Activated naive CD4-positive, alpha-beta T cell treated with anti-CD3 and anti-CD28 coated beads for 36 hours (primary cell): ENCODE measurements at regions not wholly inside any gene's neighbourhood (a gene's known extent, or its start where the extent isn't known, plus 50 kb on each side); places are given as distances from the start of the nearest gene placed in this dataset.

Experiments
- CTCF ChIA-PET: fragments of 350-600 bp; sonication (Branson Sonifier 250); formaldehyde crosslinking; loops from one replicate; lab custom pipeline; 2021; ENCODE audit warnings: antibody characterized with exemption; lab: Charles Lee
- DNase-seq: peaks from one replicate; pipeline ENCODE4 v3.0.0-alpha.2; 2020
- H3K27ac Mint-ChIP-seq: one replicate; pipeline ENCODE4 v1.8.0; 2021; ENCODE audit warnings: mild to moderate bottlenecking, mixed read lengths
- H3K27me3 Mint-ChIP-seq: one replicate; pipeline ENCODE4 v1.8.0; 2021; ENCODE audit warnings: low read depth, mixed read lengths
- H3K36me3 Mint-ChIP-seq: one replicate; pipeline ENCODE4 v1.8.0; 2021; ENCODE audit warnings: low read depth, mixed read lengths
- H3K4me1 Mint-ChIP-seq: one replicate; pipeline ENCODE4 v1.8.0; 2021; ENCODE audit warnings: low read depth, mixed read lengths
- H3K4me3 Mint-ChIP-seq: one replicate; pipeline ENCODE4 v1.8.0; 2021; ENCODE audit warnings: mild to moderate bottlenecking, moderate library complexity, mixed read lengths
- H3K9me3 Mint-ChIP-seq: one replicate; pipeline ENCODE4 v1.8.0; 2021; ENCODE audit warnings: mixed read lengths
- intact Hi-C: fragments of 100-400 bp; cut with micrococcal nuclease; formaldehyde crosslinking; loops from one replicate; pipeline ENCODE4 v1.15.1; 2023

GRCh38 chr10:131748831-131749766, 151.7 kb upstream of the PPP2R2D start:
- Mint-ChIP-seq H3K27me3 (peaks cover 14% of the 10 kb centered on the region), H3K27ac (no peak overlapping the region), H3K4me1 (peaks cover under 1% of the 10 kb centered on the region)

DNA sequence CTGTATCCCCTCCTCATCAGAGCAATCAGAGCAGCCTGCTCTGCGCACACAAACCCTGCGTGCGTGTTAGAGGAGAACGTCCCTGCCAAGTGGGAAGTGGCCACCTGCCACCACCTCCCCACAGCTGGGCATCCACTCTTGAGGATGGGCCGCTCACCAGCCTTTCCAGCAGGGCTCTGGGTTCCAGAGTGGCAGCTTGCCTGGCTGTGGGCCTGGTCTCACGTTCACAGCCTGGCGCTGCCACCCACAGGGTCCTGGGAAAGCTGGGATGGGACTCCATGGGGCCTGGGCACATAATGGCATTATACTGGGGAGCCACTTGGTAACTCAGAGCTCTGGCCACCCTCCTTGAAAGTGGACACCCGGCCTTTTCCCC, 151.1 kb upstream of the PPP2R2D start:
- intact Hi-C loops = no loop called here
- Mint-ChIP-seq H3K36me3 (no peaks in the 10 kb centered on the region), H3K27me3 (peaks cover 12% of the 10 kb centered on the region), H3K9me3 (no peaks in the 10 kb centered on the region), H3K4me3 (no peak overlapping the region), H3K4me1 (no peaks in the 10 kb centered on the region), H3K27ac (no peak overlapping the region)
- DNase-seq = no peak
- CTCF ChIA-PET = no interaction called here

More at GRCh38 chr10:131748831-131749766, 151.7 kb upstream of the PPP2R2D start:
- no peak overlapping the region for H3K4me3 Mint-ChIP-seq
- intact Hi-C loops = no loop called here
- CTCF ChIA-PET = no interaction called here
- no peak for DNase-seq
- H3K36me3 Mint-ChIP-seq = no peaks in the 10 kb centered on the region
- no peaks in the 10 kb centered on the region for H3K9me3 Mint-ChIP-seq

GRCh38 chr10:131750171-131750895, 150.5 kb upstream of the PPP2R2D start:
- no peak overlapping the region for H3K27ac Mint-ChIP-seq
- CTCF ChIA-PET = no interaction called here
- no peaks in the 10 kb centered on the region for H3K36me3 Mint-ChIP-seq
- no peaks in the 10 kb centered on the region for H3K9me3 Mint-ChIP-seq
- intact Hi-C loops = no loop called here
- peaks cover 6% of the 10 kb centered on the region for H3K27me3 Mint-ChIP-seq
- DNase-seq = no peak
- no peaks in the 10 kb centered on the region for H3K4me1 Mint-ChIP-seq
- no peak overlapping the region for H3K4me3 Mint-ChIP-seq

DNA sequence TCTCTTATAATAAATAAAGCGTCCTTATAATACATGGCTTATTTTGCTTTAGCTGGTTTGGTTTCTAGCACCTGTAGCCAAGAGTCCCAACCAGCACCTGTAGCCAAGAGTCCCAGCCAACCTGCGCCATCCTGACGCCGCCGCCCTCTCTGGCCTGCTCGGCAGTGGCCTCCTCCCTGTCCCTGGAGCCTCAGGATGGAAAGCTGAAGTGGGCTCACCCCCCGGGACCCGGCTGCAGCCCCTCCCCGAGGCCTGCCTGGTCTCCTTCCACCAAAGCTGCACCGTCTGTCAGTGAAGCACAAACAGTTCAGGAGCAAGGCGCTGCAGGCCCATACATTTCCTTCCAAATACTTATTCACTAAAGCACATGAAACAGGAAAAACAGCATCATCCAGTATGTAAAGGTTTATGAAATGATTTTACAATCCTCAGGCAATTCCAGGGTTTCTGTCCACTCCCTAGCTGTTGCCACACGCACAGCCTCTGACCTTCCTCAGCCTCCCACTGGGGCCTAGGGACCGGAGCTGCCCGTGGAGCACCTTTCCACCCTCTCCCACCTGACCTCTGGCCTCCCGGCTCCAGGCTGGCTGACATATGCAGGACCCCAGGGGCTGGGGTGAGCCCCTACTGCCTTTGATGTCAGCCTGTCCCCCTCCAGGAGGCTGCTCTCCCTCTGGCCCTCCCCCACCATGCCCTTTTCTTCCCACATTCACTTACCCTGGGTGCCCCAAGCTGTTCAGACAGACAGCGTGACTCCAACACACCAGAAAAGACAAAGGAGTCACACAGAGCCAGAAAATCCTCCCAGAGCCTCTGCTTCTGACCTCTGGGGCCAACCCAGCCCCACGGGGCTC, 149.6 kb upstream of the PPP2R2D start:
- DNase-seq = no peak
- CTCF ChIA-PET = no interaction called here
- peaks cover 4% of the 10 kb centered on the region for H3K27me3 Mint-ChIP-seq
- H3K9me3 Mint-ChIP-seq = no peaks in the 10 kb centered on the region
- H3K36me3 Mint-ChIP-seq = no peaks in the 10 kb centered on the region
- no peaks in the 10 kb centered on the region for H3K4me1 Mint-ChIP-seq
- H3K27ac Mint-ChIP-seq = no peak overlapping the region
- intact Hi-C loops = no loop called here
- no peak overlapping the region for H3K4me3 Mint-ChIP-seq

GRCh38 chr10:131751827-131752775, 148.7 kb upstream of the PPP2R2D start:
- no peaks in the 10 kb centered on the region for H3K36me3 Mint-ChIP-seq
- intact Hi-C loops = no loop called here
- no peaks in the 10 kb centered on the region for H3K4me1 Mint-ChIP-seq
- DNase-seq = no peak
- peaks cover 4% of the 10 kb centered on the region for H3K27me3 Mint-ChIP-seq
- H3K9me3 Mint-ChIP-seq = no peaks in the 10 kb centered on the region
- no peak overlapping the region for H3K27ac Mint-ChIP-seq
- H3K4me3 Mint-ChIP-seq = no peak overlapping the region
- CTCF ChIA-PET = no interaction called here

DNA sequence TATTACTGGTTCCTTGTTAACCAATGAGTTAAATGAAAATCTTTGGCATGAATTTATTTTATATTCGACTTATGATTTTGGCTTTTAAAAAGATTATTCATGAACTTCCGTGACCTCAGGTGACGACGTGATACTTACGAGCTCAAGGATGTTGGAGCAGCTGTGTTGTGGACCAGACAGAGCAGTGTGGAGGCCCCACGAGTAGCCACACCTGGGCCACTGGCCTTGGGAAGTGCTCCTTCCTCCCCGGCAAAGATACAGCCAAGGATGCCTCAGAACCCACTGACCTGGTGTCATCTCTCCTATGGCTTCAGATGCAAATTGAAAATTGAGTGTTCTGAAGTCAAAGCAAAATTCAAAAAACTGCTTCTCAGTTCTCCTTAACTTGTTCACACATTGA, 147.5 kb upstream of the PPP2R2D start:
- Mint-ChIP-seq H3K4me3 (no peak overlapping the region), H3K4me1 (no peaks in the 10 kb centered on the region)
- CTCF ChIA-PET = no interaction called here

GRCh38 chr10:131755200-131755599, 145.6 kb upstream of the PPP2R2D start:
- no peak for DNase-seq
- intact Hi-C loops = no loop called here
- Mint-ChIP-seq H3K4me3 (no peak overlapping the region), H3K27me3 (no peaks in the 10 kb centered on the region), H3K4me1 (no peaks in the 10 kb centered on the region), H3K36me3 (no peaks in the 10 kb centered on the region), H3K9me3 (no peaks in the 10 kb centered on the region), H3K27ac (no peak overlapping the region)
- CTCF ChIA-PET = no interaction called here

More for the DNA sequence above, 147.5 kb upstream of the PPP2R2D start:
- peaks cover 4% of the 10 kb centered on the region for H3K27me3 Mint-ChIP-seq
- H3K9me3 Mint-ChIP-seq = no peaks in the 10 kb centered on the region
- intact Hi-C loops = no loop called here
- H3K27ac Mint-ChIP-seq = no peak overlapping the region
- no peak for DNase-seq
- no peaks in the 10 kb centered on the region for H3K36me3 Mint-ChIP-seq

- no peak overlapping the region for H3K4me3 Mint-ChIP-seq
- no peaks in the 10 kb centered on the region for H3K36me3 Mint-ChIP-seq
- H3K27me3 Mint-ChIP-seq = no peaks in the 10 kb centered on the region
- no peaks in the 10 kb centered on the region for H3K4me1 Mint-ChIP-seq
- CTCF ChIA-PET = no interaction called here
- DNase-seq = no peak
- no peak overlapping the region for H3K27ac Mint-ChIP-seq
- intact Hi-C loops = no loop called here
- H3K9me3 Mint-ChIP-seq = no peaks in the 10 kb centered on the region
Measured at GRCh38 chr10:131757285-131758058, 143.3 kb upstream of the PPP2R2D start.

GRCh38 chr10:131758062-131758938, 142.5 kb upstream of the PPP2R2D start:
- Mint-ChIP-seq H3K9me3 (no peaks in the 10 kb centered on the region), H3K27me3 (peaks cover 3% of the 10 kb centered on the region), H3K27ac (no peak overlapping the region), H3K4me1 (no peaks in the 10 kb centered on the region), H3K4me3 (no peak overlapping the region), H3K36me3 (no peaks in the 10 kb centered on the region)
- intact Hi-C loops = no loop called here
- DNase-seq = no peak
- CTCF ChIA-PET = no interaction called here

GRCh38 chr10:131758939-131759301, 141.9 kb upstream of the PPP2R2D start:
- Mint-ChIP-seq H3K27me3 (peaks cover 6% of the 10 kb centered on the region), H3K27ac (no peak overlapping the region), H3K4me1 (no peaks in the 10 kb centered on the region), H3K9me3 (no peaks in the 10 kb centered on the region), H3K36me3 (no peaks in the 10 kb centered on the region), H3K4me3 (no peak overlapping the region)
- CTCF ChIA-PET = no interaction called here
- DNase-seq = no peak
- intact Hi-C loops = no loop called here
